HepG2 (cell line): ENCODE measurements at regions not wholly inside any gene's neighbourhood (a gene's known extent, or its start where the extent isn't known, plus 50 kb on each side); places are given as distances from the start of the nearest gene placed in this dataset.
"Not testable (repeated sequence)": the region's sequence is repeated elsewhere in the genome, so short reads cannot be mapped to it uniquely, and the experiment has no call there.

Experiments
- ATAC-seq: fragments of 200-7000 bp; cut with Tn5 transposase; 3 replicates; pipeline ENCODE4 v1.9.1; 2020; ENCODE audit warnings: mild to moderate bottlenecking, moderate library complexity
- BruUV-seq: library from RNA; stranded (reverse); fragments of 400-500 nt; replicated peaks from 2 replicates; lab custom pipeline; 2021; lab: Mats Ljungman, UMichigan
- CTCF ChIA-PET: fragments of 300-600 bp; formaldehyde crosslinking; extraction: SDS; loops from one replicate; lab custom pipeline; 2021; ENCODE audit warnings: low total read pairs, inconsistent platforms, low intra/inter-chr PET ratio; lab: Yijun Ruan, JAX
- POLR2A ChIA-PET: fragments of 350-600 bp; sonication (Branson Sonifier 250); formaldehyde crosslinking; loops from one replicate; lab custom pipeline; 2020; ENCODE audit warnings: antibody characterized with exemption, inconsistent platforms; lab: Yijun Ruan, JAX
- DNase-seq: peaks from one replicate; pipeline ENCODE4 v3.0.0-alpha.2; 2015; ENCODE audit warnings: low spot score
- FAIRE-seq: peaks from 3 replicates; lab custom pipeline; 2011; peaks lifted over from hg19 to GRCh38; lab: Jason Lieb, UNC
- H2AFZ ChIP-seq: one replicate; pipeline ENCODE4 v1.6.1; 2011; ENCODE audit warnings: low read length, inconsistent platforms
- H3K27ac ChIP-seq: fragments of 300-600 bp; 3 replicates; pipeline ENCODE4 v1.8.0; 2011; ENCODE audit warnings: mixed run types, mild to moderate bottlenecking, mixed read lengths, low read length, inconsistent platforms; ENCODE audit not compliant: insufficient read depth; ENCODE audit errors: extremely low read length
- H3K27me3 ChIP-seq, 2 experiments: fragments of 200-600 bp in 1 of 2; 2 replicates in 1 of 2; 3 replicates in 1 of 2; pipeline versions ENCODE4 v1.6.0 to v1.8.0; 2011; ENCODE audit warnings: low read length in 2 of 2, mild to moderate bottlenecking in 2 of 2, moderate library complexity in 2 of 2, inconsistent platforms in 1 of 2; ENCODE audit not compliant: insufficient read depth in 2 of 2, control insufficient read depth in 1 of 2
- H3K36me3 ChIP-seq, 2 experiments: fragments of 200-600 bp in 1 of 2; replicated peaks in 1 of 2; 2 replicates in 1 of 2; 3 replicates in 1 of 2; pipeline versions ENCODE4 v1.5.1 to v1.8.0; 2011; ENCODE audit warnings: low read length in 2 of 2, inconsistent platforms in 1 of 2; ENCODE audit not compliant: insufficient read depth in 2 of 2, control insufficient read depth in 1 of 2
- H3K4me1 ChIP-seq: 2 replicates; pipeline ENCODE4 v1.5.1; 2012; ENCODE audit warnings: low read length, inconsistent platforms; ENCODE audit not compliant: insufficient read depth
- H3K4me2 ChIP-seq: 2 replicates; pipeline ENCODE4 v1.6.0; 2011; ENCODE audit warnings: low read depth, low read length, inconsistent platforms
- H3K4me3 ChIP-seq, 3 experiments: fragments of 200-600 bp in 1 of 3; sonication (generic), shearing (Covaris generic) in 1 of 3; replicated peaks in 1 of 3; 2 replicates each; pipeline ENCODE4 v1.5.1; 2011 to 2016; ENCODE audit warnings: low read length in 3 of 3, inconsistent platforms in 2 of 3, low read depth in 2 of 3, mild to moderate bottlenecking in 2 of 3, control low read depth in 1 of 3, mixed read lengths in 1 of 3; ENCODE audit not compliant: insufficient read depth in 1 of 3
- H3K79me2 ChIP-seq: one replicate; pipeline ENCODE4 v1.6.1; 2011; ENCODE audit warnings: low read length, inconsistent platforms; ENCODE audit not compliant: insufficient read depth
- H3K9ac ChIP-seq: 2 replicates; pipeline ENCODE4 v1.6.0; 2011; ENCODE audit warnings: mild to moderate bottlenecking, low read depth, low read length, inconsistent platforms; ENCODE audit not compliant: insufficient read depth
- H3K9me3 ChIP-seq: 2 replicates; pipeline ENCODE4 v1.5.1; 2012; ENCODE audit warnings: mild to moderate bottlenecking, low read length
- H4K20me1 ChIP-seq: 2 replicates; pipeline ENCODE4 v1.6.0; 2011; ENCODE audit warnings: inconsistent platforms, mild to moderate bottlenecking, low read length, moderate library complexity; ENCODE audit not compliant: insufficient read depth
- ATM ChIP-seq: fragments of 450-650 bp; IDR thresholded peaks from 2 replicates; pipeline ENCODE4 v1.7.1; 2017; ENCODE audit warnings: mild to moderate bottlenecking, borderline replicate concordance
- CREB1 ChIP-seq, 2 experiments: fragments of 450-650 bp in 1 of 2; IDR thresholded peaks; 2 replicates each; pipeline ENCODE4 v1.6.1; 2016 to 2017; ENCODE audit warnings: control low read depth in 1 of 2, mild to moderate bottlenecking in 1 of 2, missing compliant biosample characterization in 1 of 2, missing genetic modification characterization in 1 of 2
- FOXK2 ChIP-seq: fragments of 450-650 bp; IDR thresholded peaks from 2 replicates; pipeline ENCODE4 v1.6.1; 2016
- HNRNPK ChIP-seq: fragments of 200-400 bp; formaldehyde crosslinking; IDR thresholded peaks from 2 replicates; pipeline ENCODE4 v1.6.1; 2018; ENCODE audit warnings: low read length, low read depth, moderate library complexity, mild to moderate bottlenecking; ENCODE audit not compliant: poor library complexity, severe bottlenecking
- MNT ChIP-seq: fragments of 450-650 bp; IDR thresholded peaks from 2 replicates; pipeline ENCODE4 v1.6.1; 2016
- NFE2L1 ChIP-seq: sonication (generic); formaldehyde crosslinking; IDR thresholded peaks from 2 replicates; pipeline ENCODE4 v1.4.0; 2020; ENCODE audit warnings: missing genetic modification reagents, mild to moderate bottlenecking, borderline replicate concordance
- RAD51 ChIP-seq: fragments of 450-650 bp; IDR thresholded peaks from 2 replicates; pipeline ENCODE4 v1.6.1; 2016; ENCODE audit warnings: borderline replicate concordance
- SP1 ChIP-seq, 2 experiments: fragments of 450-650 bp in 1 of 2; sonication (generic) in 1 of 2; formaldehyde crosslinking in 1 of 2; IDR thresholded peaks; 2 replicates each; pipeline versions ENCODE4 v1.4.0 to v1.6.1; 2016 to 2020; ENCODE audit warnings: missing genetic modification reagents in 1 of 2
- ZBTB46 ChIP-seq: sonication (generic); formaldehyde crosslinking; IDR thresholded peaks from 2 replicates; pipeline ENCODE4 v1.4.0; 2020; ENCODE audit warnings: mild to moderate bottlenecking, missing genetic modification reagents, borderline replicate concordance
- ZNF572 ChIP-seq: sonication (generic); formaldehyde crosslinking; IDR thresholded peaks from 2 replicates; pipeline ENCODE4 v1.5.1; 2020; ENCODE audit warnings: mild to moderate bottlenecking, missing genetic modification reagents
- ZNF883 ChIP-seq: sonication (generic); formaldehyde crosslinking; IDR thresholded peaks from 2 replicates; pipeline ENCODE4 v1.5.1; 2020; ENCODE audit warnings: mild to moderate bottlenecking, missing genetic modification reagents; ENCODE audit errors: not compliant biosample characterization
- WGBS: methylation state at CpG from one replicate; pipeline ENCODE4 v1.1.6; 2017; ENCODE audit warnings: low lambda C conversion rate; 5-methylcytosine and 5-hydroxymethylcytosine counted together
- in situ Hi-C: cut with HindIII; loops from 2 replicates; pipeline ENCODE4 v1.10.0; 2017; ENCODE audit warnings: low pct_unique_long_range_greater_than_20kb; ENCODE audit not compliant: extremely low pct_ligation_motif_present
- intact Hi-C: fragments of 100-400 bp; cut with micrococcal nuclease; formaldehyde crosslinking; loops from one replicate; pipeline ENCODE4 v1.10.0; 2022; ENCODE audit not compliant: unreplicated experiment

GRCh38 chr13:22931576-22931975, 249.2 kb upstream of the SGCG start (continued):
- TF ChIP-seq SP1 (IDR thresholded peaks at IDR 0.05) = no peak
- no peak for TF ChIP-seq SP1 (CRISPR knock-in tag; IDR thresholded peaks at IDR 0.05)
- TF ChIP-seq ZNF572 (CRISPR knock-in tag) = no peak
- no peak for TF ChIP-seq ZNF883 (CRISPR knock-in tag)
- TF ChIP-seq, all 625 proteins: peak for 0

GRCh38 chr13:22932632-22933412, 248.0 kb upstream of the SGCG start:
- H3K4me2 ChIP-seq, POLR2A ChIA-PET, H3K4me1 ChIP-seq, H4K20me1 ChIP-seq, DNase-seq, CTCF ChIA-PET, H3K27me3 ChIP-seq, H3K27ac ChIP-seq, H3K9ac ChIP-seq, H3K9me3 ChIP-seq, H3K79me2 ChIP-seq, H3K36me3 ChIP-seq, H2AFZ ChIP-seq, BruUV-seq, ATAC-seq, H3K4me3 ChIP-seq, FAIRE-seq: not testable (repeated sequence)
- 32% methylated on average over 12 of the region's 20 CpGs for WGBS
- intact Hi-C loops = loop anchor here (10.0 kb wide), 1 partner anchor 1422 kb away; no protein-coding TSS in a partner anchor
- in situ Hi-C loops = loop anchor here (10.0 kb wide), 1 partner anchor 1422 kb away; no protein-coding TSS in a partner anchor

- FAIRE-seq = peak; percentile 26
- Histone ChIP-seq H3K9ac (no peak overlapping the region), H3K27me3 (peaks cover 0 to 3% of the 10 kb centered on the region in 2 experiments; a peak in 2 of 5 replicates), H3K4me2 (no peak overlapping the region), H3K4me1 (no peaks in the 10 kb centered on the region), H3K79me2 (no peaks in the 10 kb centered on the region), H4K20me1 (no peaks in the 10 kb centered on the region), H3K9me3 (no peaks in the 10 kb centered on the region), H2AFZ (no peak overlapping the region), H3K4me3 (no peak overlapping the region), H3K36me3 (no peaks in the 10 kb centered on the region), H3K27ac (no peak overlapping the region)
- intact Hi-C loops = loop anchor here (10.0 kb wide), 1 partner anchor 1421 kb away; no protein-coding TSS in a partner anchor
- peak; percentile 82 for TF ChIP-seq MNT
- no peak for TF ChIP-seq ZBTB46 (CRISPR knock-in tag)
- TF ChIP-seq NFE2L1 (CRISPR knock-in tag) = no peak
- TF ChIP-seq HNRNPK = no peak
- TF ChIP-seq FOXK2 = 0 out of 2 replicates have a peak, but pooled peaks have one; percentile 17
- peak; percentile 77 for TF ChIP-seq CREB1 (IDR thresholded peaks at IDR 0.05)
- TF ChIP-seq CREB1 (CRISPR knock-in tag; IDR thresholded peaks at IDR 0.05) = no peak
- TF ChIP-seq RAD51 = 0 out of 2 replicates have a peak, but pooled peaks have one; percentile 3
- peak; percentile 40; the same call in 1 of the 2 replicates for TF ChIP-seq ATM
- POLR2A ChIA-PET = no interaction called here
- no TSS peak for BruUV-seq
- ATAC-seq = no peak
- no peak for DNase-seq
- CTCF ChIA-PET = no interaction called here
- WGBS = 15% methylated on average over 8 of the region's 8 CpGs
- in situ Hi-C loops = loop anchor here (10.0 kb wide), 1 partner anchor 1421 kb away; no protein-coding TSS in a partner anchor
Measured at GRCh38 chr13:22933571-22934181, 247.1 kb upstream of the SGCG start.
